OCI-LY1 (cell line): ENCODE measurements at regions not wholly inside any gene's neighbourhood (a gene's known extent, or its start where the extent isn't known, plus 50 kb on each side); places are given as distances from the start of the nearest gene placed in this dataset.

Source experiments
- H2AFZ ChIP-seq: fragments of 200-600 bp; sonication (generic), shearing (Covaris generic); 2 replicates; pipeline ENCODE4 v1.6.0; 2014; ENCODE audit warnings: antibody characterized with exemption, mild to moderate bottlenecking, low read length
- H3F3A ChIP-seq: fragments of 200-600 bp; sonication (generic), shearing (Covaris generic); 2 replicates; pipeline ENCODE4 v1.6.0; 2014; ENCODE audit warnings: mild to moderate bottlenecking, antibody characterized with exemption, low read length, moderate library complexity; ENCODE audit not compliant: insufficient read depth
- H3K27ac ChIP-seq: fragments of 200-600 bp; sonication (generic); 2 replicates; pipeline ENCODE4 v1.5.1; 2014; ENCODE audit warnings: low read length, mixed run types, mild to moderate bottlenecking, low read depth; ENCODE audit not compliant: poor library complexity, severe bottlenecking
- H3K27me3 ChIP-seq: fragments of 200-600 bp; sonication (generic); 2 replicates; pipeline ENCODE4 v1.6.0; 2014; ENCODE audit warnings: antibody characterized with exemption, mild to moderate bottlenecking, low read length, moderate library complexity; ENCODE audit not compliant: insufficient read depth
- H3K36me3 ChIP-seq: fragments of 200-600 bp; sonication (generic); 2 replicates; pipeline ENCODE4 v1.6.1; 2014; ENCODE audit warnings: mild to moderate bottlenecking, antibody characterized with exemption, low read length, moderate library complexity, mixed read lengths; ENCODE audit not compliant: insufficient read depth
- H3K4me1 ChIP-seq: fragments of 200-600 bp; sonication (generic); 2 replicates; pipeline ENCODE4 v1.5.1; 2014; ENCODE audit warnings: mild to moderate bottlenecking, low read length, moderate library complexity; ENCODE audit not compliant: insufficient read depth, severe bottlenecking
- H3K4me2 ChIP-seq: fragments of 200-600 bp; sonication (generic), shearing (Covaris generic); 2 replicates; pipeline ENCODE4 v1.6.1; 2014; ENCODE audit warnings: low read length
- H3K4me3 ChIP-seq: fragments of 200-600 bp; sonication (generic); 2 replicates; pipeline ENCODE4 v1.5.1; 2014; ENCODE audit warnings: low read length, low read depth, mild to moderate bottlenecking, mixed read lengths; ENCODE audit not compliant: poor library complexity, severe bottlenecking
- H3K79me2 ChIP-seq: fragments of 200-600 bp; shearing (Covaris generic); 2 replicates; pipeline ENCODE4 v1.6.1; 2016; ENCODE audit warnings: mixed run types, low read length, mixed read lengths; ENCODE audit not compliant: insufficient read depth
- H3K9ac ChIP-seq: fragments of 200-600 bp; sonication (generic), shearing (Covaris generic); 2 replicates; pipeline ENCODE4 v1.6.1; 2014; ENCODE audit warnings: mild to moderate bottlenecking, low read length, mixed read lengths
- H3K9me2 ChIP-seq: fragments of 200-600 bp; sonication (generic), shearing (Covaris generic); 2 replicates; pipeline ENCODE4 v1.6.1; 2014; ENCODE audit warnings: low read depth, mild to moderate bottlenecking, low read length, mixed read lengths
- H3K9me3 ChIP-seq: fragments of 200-600 bp; shearing (Covaris generic); 2 replicates; pipeline ENCODE4 v1.6.1; 2014; ENCODE audit warnings: low read length, mixed read lengths
- H4K20me1 ChIP-seq: fragments of 200-600 bp; sonication (generic), shearing (Covaris generic); 2 replicates; pipeline ENCODE4 v1.6.0; 2016; ENCODE audit warnings: mild to moderate bottlenecking, low read length; ENCODE audit not compliant: insufficient read depth
- CTCF ChIP-seq: fragments of 200-600 bp; sonication (generic), shearing (Covaris generic); IDR thresholded peaks from 2 replicates; pipeline ENCODE4 v1.5.1; 2017; ENCODE audit warnings: mild to moderate bottlenecking, antibody characterized with exemption, low read length, moderate library complexity, mixed read lengths
- EZH2 ChIP-seq: fragments of 200-600 bp; sonication (generic), shearing (Covaris generic); IDR thresholded peaks from 2 replicates; pipeline ENCODE4 v1.8.0; 2017; ENCODE audit warnings: borderline replicate concordance, mixed run types, mild to moderate bottlenecking, antibody characterized with exemption, low read length, moderate library complexity, mixed read lengths

- Histone ChIP-seq H3K4me3 (no peak overlapping the region), H3K79me2 (no peaks in the 10 kb centered on the region), H3K27me3 (no peaks in the 10 kb centered on the region), H3K36me3 (no peaks in the 10 kb centered on the region), H3K4me1 (no peaks in the 10 kb centered on the region), H4K20me1 (no peaks in the 10 kb centered on the region), H3K27ac (no peak overlapping the region), H3F3A (no peaks in the 10 kb centered on the region), H3K4me2 (no peak overlapping the region), H2AFZ (no peak overlapping the region), H3K9me3 (no peaks in the 10 kb centered on the region), H3K9ac (no peak overlapping the region), H3K9me2 (no peaks in the 10 kb centered on the region)
- TF ChIP-seq EZH2 (no peak), CTCF (no peak)
These were observed 160.6 kb upstream of the SYT1 start for GRCh38 chr12:78703820-78704525.

- H3K4me1 ChIP-seq, result no peaks in the 10 kb centered on the region
- H3K9me3 ChIP-seq, result no peaks in the 10 kb centered on the region
- no peak for TF ChIP-seq CTCF
- TF ChIP-seq EZH2, result no peak
- H3K4me3 ChIP-seq, result no peak overlapping the region
- no peaks in the 10 kb centered on the region for H4K20me1 ChIP-seq
- no peaks in the 10 kb centered on the region for H3K9me2 ChIP-seq
- no peak overlapping the region for H3K4me2 ChIP-seq
- no peak overlapping the region for H2AFZ ChIP-seq
- no peak overlapping the region for H3K27ac ChIP-seq
- H3K9ac ChIP-seq, result no peak overlapping the region
- H3K27me3 ChIP-seq, result no peaks in the 10 kb centered on the region
- no peaks in the 10 kb centered on the region for H3F3A ChIP-seq
- H3K36me3 ChIP-seq, result no peaks in the 10 kb centered on the region
- no peaks in the 10 kb centered on the region for H3K79me2 ChIP-seq
These were observed 152.6 kb upstream of the SYT1 start for GRCh38 chr12:78711954-78712353.

GRCh38 chr12:78712834-78713481, 151.6 kb upstream of the SYT1 start:
- no peak overlapping the region for H3K4me2 ChIP-seq
- no peaks in the 10 kb centered on the region for H3F3A ChIP-seq
- no peak for TF ChIP-seq EZH2
- TF ChIP-seq CTCF, result no peak
- H3K27me3 ChIP-seq, result no peaks in the 10 kb centered on the region
- H4K20me1 ChIP-seq, result no peaks in the 10 kb centered on the region
- H3K4me1 ChIP-seq, result no peaks in the 10 kb centered on the region
- no peak overlapping the region for H3K27ac ChIP-seq
- H3K9me3 ChIP-seq, result no peaks in the 10 kb centered on the region
- no peaks in the 10 kb centered on the region for H3K79me2 ChIP-seq
- H3K4me3 ChIP-seq, result no peak overlapping the region
- no peaks in the 10 kb centered on the region for H3K36me3 ChIP-seq
- no peak overlapping the region for H2AFZ ChIP-seq
- no peaks in the 10 kb centered on the region for H3K9me2 ChIP-seq
- no peak overlapping the region for H3K9ac ChIP-seq
